ENCODE measurements at regions not wholly inside any gene's neighbourhood (a gene's known extent, or its start where the extent isn't known, plus 50 kb on each side); places are given as distances from the start of the nearest gene placed in this dataset.

- DNase-seq = no peak
These were observed 69.2 kb downstream of the ISG20 start for GRCh38 chr15:88707771-88708654.

GRCh38 chr15:88708655-88709054, 69.8 kb downstream of the ISG20 start:
- DNase-seq = no peak

- no peak for DNase-seq
These were observed 71.4 kb downstream of the ISG20 start for GRCh38 chr15:88710027-88710715.

GRCh38 chr15:88711806-88712205, 73.0 kb downstream of the ISG20 start:
- DNase-seq = no peak

GRCh38 chr15:88714782-88715372, 76.1 kb downstream of the ISG20 start:
- no peak for DNase-seq

GRCh38 chr15:88716543-88717381, 77.9 kb downstream of the ISG20 start:
- no peak for DNase-seq

GRCh38 chr15:88717382-88718031, 78.7 kb downstream of the ISG20 start:
- DNase-seq = no peak

- no peak for DNase-seq
These were observed 79.9 kb downstream of the ISG20 start for GRCh38 chr15:88718731-88719130.

- no peak for DNase-seq
These were observed 80.8 kb downstream of the ISG20 start for GRCh38 chr15:88719654-88720053.

GRCh38 chr15:88725305-88726210, 77.7 kb upstream of the ACAN start:
- DNase-seq = no peak

- no peak for DNase-seq
These were observed 75.8 kb upstream of the ACAN start for GRCh38 chr15:88727439-88727838.

GRCh38 chr15:88729581-88729980, 73.7 kb upstream of the ACAN start:
- no peak for DNase-seq

- DNase-seq = no peak
These were observed 72.5 kb upstream of the ACAN start for GRCh38 chr15:88730751-88731150.

GRCh38 chr15:88735212-88735611, 68.0 kb upstream of the ACAN start:
- no peak for DNase-seq

GRCh38 chr15:88736204-88736603, 67.0 kb upstream of the ACAN start:
- DNase-seq = no peak

GRCh38 chr15:88738796-88739195, 64.4 kb upstream of the ACAN start:
- DNase-seq = peak; percentile 55

GRCh38 chr15:88739541-88739940, 63.7 kb upstream of the ACAN start:
- no peak for DNase-seq

GRCh38 chr15:88740356-88740755, 62.9 kb upstream of the ACAN start:
- DNase-seq = no peak

GRCh38 chr15:88741046-88741445, 62.2 kb upstream of the ACAN start:
- DNase-seq = no peak

GRCh38 chr15:88741671-88742070, 61.6 kb upstream of the ACAN start:
- no peak for DNase-seq

GRCh38 chr15:88742161-88742560, 61.1 kb upstream of the ACAN start:
- DNase-seq = no peak

Data from fibroblast of upper back skin (primary cell).